ENCODE measurements at regions not wholly inside any gene's neighbourhood (a gene's known extent, or its start where the extent isn't known, plus 50 kb on each side); places are given as distances from the start of the nearest gene placed in this dataset.
"Not testable (repeated sequence)": the region's sequence is repeated elsewhere in the genome, so short reads cannot be mapped to it uniquely, and the experiment has no call there.

DNA sequence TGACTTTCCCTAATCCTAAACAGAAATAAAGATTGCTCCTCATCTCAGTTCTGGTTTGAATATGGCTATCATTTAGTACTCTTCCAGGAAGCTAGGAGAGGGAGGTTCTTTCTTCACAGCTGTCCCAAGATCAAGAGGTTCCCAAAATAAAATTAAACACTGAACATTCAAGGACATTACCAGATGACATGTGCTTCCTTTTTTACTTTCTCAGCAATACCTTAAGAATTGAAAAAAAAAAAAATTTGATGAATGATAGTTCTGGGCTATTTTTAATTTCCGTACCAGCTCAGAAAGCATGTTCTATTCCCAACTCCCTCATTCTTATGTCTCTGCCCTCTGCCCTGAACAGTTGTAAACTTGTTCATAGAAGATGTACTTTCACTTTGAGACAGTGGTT lies 61.7 kb upstream of the MYL1 start:
- Mint-ChIP-seq H3K27ac (no peak overlapping the region), H3K4me3 (no peak overlapping the region), H3K36me3 (ENCODE audit: low read depth) (no peaks in the 10 kb centered on the region), H3K4me1 (ENCODE audit: low read depth) (no peaks in the 10 kb centered on the region), H3K9me3 (no peaks in the 10 kb centered on the region), H3K27me3 (ENCODE audit: low read depth) (peaks cover 7% of the 10 kb centered on the region)
- intact Hi-C loops (cut with micrococcal nuclease) = no loop called here
- CTCF ChIA-PET = interaction anchor here (1.2 kb wide), 1 partner anchor 40 kb away, joined by 3 read pairs; no protein-coding TSS in a partner anchor
- DNase-seq = no peak

GRCh38 chr2:210370562-210370961 lies 55.6 kb upstream of the MYL1 start:
- Mint-ChIP-seq H3K36me3 (ENCODE audit: low read depth) (no peaks in the 10 kb centered on the region), H3K9me3 (no peaks in the 10 kb centered on the region), H3K4me1 (ENCODE audit: low read depth) (no peaks in the 10 kb centered on the region), H3K4me3 (no peak overlapping the region), H3K27me3 (ENCODE audit: low read depth) (no peaks in the 10 kb centered on the region), H3K27ac (no peak overlapping the region)
- DNase-seq = no peak
- intact Hi-C loops (cut with micrococcal nuclease) = no loop called here
- CTCF ChIA-PET = no interaction called here

GRCh38 chr2:210366675-210367080 lies 51.7 kb upstream of the MYL1 start:
- Mint-ChIP-seq H3K4me3 (no peak overlapping the region), H3K9me3 (no peaks in the 10 kb centered on the region), H3K27ac (no peak overlapping the region), H3K4me1 (ENCODE audit: low read depth) (no peaks in the 10 kb centered on the region), H3K27me3 (ENCODE audit: low read depth) (no peaks in the 10 kb centered on the region), H3K36me3 (ENCODE audit: low read depth) (no peaks in the 10 kb centered on the region)
- no peak for DNase-seq
- CTCF ChIA-PET = no interaction called here
- intact Hi-C loops (cut with micrococcal nuclease) = no loop called here

DNA sequence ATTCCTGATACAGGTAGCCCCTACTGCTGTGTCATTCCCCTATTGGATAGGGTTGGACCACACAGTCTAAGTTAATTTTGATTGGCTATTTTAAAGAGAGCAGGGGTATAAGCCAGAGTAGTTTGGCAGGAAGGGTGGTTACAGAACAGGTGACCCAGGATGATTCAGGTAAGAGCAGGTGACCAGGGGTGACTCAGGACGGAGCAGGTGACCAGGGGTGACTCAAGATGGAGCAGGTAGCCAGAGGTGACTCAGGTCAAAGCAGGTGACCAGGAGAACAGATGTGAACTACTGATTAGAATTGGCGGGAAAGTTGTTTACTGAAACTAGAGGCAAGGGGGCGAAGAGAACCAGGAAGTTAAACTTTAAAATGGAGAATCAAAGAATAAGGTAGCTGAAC lies 50.5 kb upstream of the MYL1 start:
- H3K27ac Mint-ChIP-seq; intact Hi-C loops (cut with micrococcal nuclease); H3K27me3 Mint-ChIP-seq (ENCODE audit: low read depth); H3K4me1 Mint-ChIP-seq (ENCODE audit: low read depth); DNase-seq; CTCF ChIA-PET; H3K4me3 Mint-ChIP-seq; H3K36me3 Mint-ChIP-seq (ENCODE audit: low read depth); H3K9me3 Mint-ChIP-seq: not testable (repeated sequence)
